SU-DHL-6 (cell line): ENCODE measurements at regions not wholly inside any gene's neighbourhood (a gene's known extent, or its start where the extent isn't known, plus 50 kb on each side); places are given as distances from the start of the nearest gene placed in this dataset.

Experiments
- H2AFZ ChIP-seq: fragments of 200-600 bp; sonication (generic); 2 replicates; pipeline ENCODE4 v1.6.1; 2014; ENCODE audit warnings: low read depth, mild to moderate bottlenecking, moderate library complexity, mixed read lengths, antibody characterized with exemption, low read length; ENCODE audit not compliant: severe bottlenecking
- H3F3A ChIP-seq: fragments of 200-600 bp; shearing (Covaris generic); 2 replicates; pipeline ENCODE4 v1.6.0; 2016; ENCODE audit warnings: antibody characterized with exemption, mild to moderate bottlenecking; ENCODE audit not compliant: insufficient read depth
- H3K27ac ChIP-seq: fragments of 200-600 bp; sonication (generic); 2 replicates; pipeline ENCODE4 v1.5.1; 2016; ENCODE audit warnings: low read depth, mild to moderate bottlenecking, low read length, moderate library complexity, mixed read lengths
- H3K27me3 ChIP-seq: fragments of 200-600 bp; sonication (generic), shearing (Covaris generic); 2 replicates; pipeline ENCODE4 v1.6.0; 2014; ENCODE audit warnings: mild to moderate bottlenecking, low read length
- H3K36me3 ChIP-seq: fragments of 200-600 bp; sonication (generic); 2 replicates; pipeline ENCODE4 v1.6.1; 2014; ENCODE audit warnings: mild to moderate bottlenecking, low read length, mixed read lengths
- H3K4me2 ChIP-seq: fragments of 300-600, 200-600 bp; shearing (Covaris generic), sonication (generic); 2 replicates; pipeline ENCODE4 v1.6.0; 2014; ENCODE audit warnings: low read length, low read depth, mild to moderate bottlenecking; ENCODE audit not compliant: poor library complexity, severe bottlenecking
- H3K4me3 ChIP-seq: fragments of 200-600 bp; sonication (generic); 2 replicates; pipeline ENCODE4 v1.5.1; 2014; ENCODE audit warnings: antibody characterized with exemption, low read length, mild to moderate bottlenecking, mixed read lengths; ENCODE audit not compliant: insufficient read depth, poor library complexity, severe bottlenecking
- H3K79me2 ChIP-seq: fragments of 200-600 bp; sonication (generic); 2 replicates; pipeline ENCODE4 v1.6.1; 2014; ENCODE audit warnings: mild to moderate bottlenecking, low read length, moderate library complexity; ENCODE audit not compliant: insufficient read depth
- H3K9ac ChIP-seq: fragments of 200-600 bp; sonication (generic); 2 replicates; pipeline ENCODE4 v1.7.0; 2014; ENCODE audit warnings: mild to moderate bottlenecking, low read length
- H3K9me2 ChIP-seq: fragments of 200-600 bp; sonication (generic); replicated peaks from 2 replicates; pipeline ENCODE4 v1.6.1; 2014; ENCODE audit warnings: low read length; ENCODE audit not compliant: insufficient read depth
- H3K9me3 ChIP-seq: fragments of 200-600 bp; sonication (generic); 2 replicates; pipeline ENCODE4 v1.6.1; 2014; ENCODE audit warnings: low read length, mixed read lengths; ENCODE audit not compliant: insufficient read depth
- H4K20me1 ChIP-seq: fragments of 200-600 bp; sonication (generic); 2 replicates; pipeline ENCODE4 v1.6.1; 2014; ENCODE audit warnings: low read depth, mild to moderate bottlenecking, antibody characterized with exemption, low read length, moderate library complexity, mixed read lengths
- EZH2phosphoT487 ChIP-seq: fragments of 200-600 bp; sonication (generic), shearing (Covaris generic); conservative IDR thresholded peaks from 2 replicates; pipeline ENCODE4 v1.6.1; 2018; ENCODE audit warnings: mild to moderate bottlenecking, antibody characterized with exemption, low read length, moderate library complexity, mixed read lengths
- TF ChIP-seq, protein P1 (sequence below): fragments of 200-600 bp; sonication (generic); IDR thresholded peaks from one replicate; pipeline ENCODE4 v1.5.1; 2017; ENCODE audit warnings: antibody characterized with exemption, mild to moderate bottlenecking, low read length, moderate library complexity; ENCODE audit not compliant: insufficient read depth, poor library complexity, severe bottlenecking

DNA sequence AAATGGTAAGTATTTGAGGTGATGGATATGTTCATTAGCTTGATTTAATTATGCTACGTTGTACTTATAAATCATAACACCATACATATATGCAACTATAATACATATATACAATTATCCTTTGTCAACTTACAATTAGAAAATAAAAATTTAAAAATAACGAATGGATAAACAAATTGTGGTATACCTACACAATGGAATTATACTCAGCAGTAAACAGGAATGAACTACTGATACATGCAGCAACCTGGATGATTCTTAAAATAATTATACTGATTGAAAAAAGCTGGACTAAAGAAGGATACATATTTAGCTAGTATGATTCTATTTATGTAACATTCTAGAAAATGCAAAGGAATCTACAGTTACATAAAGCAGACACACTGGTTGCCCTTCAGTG, 425.7 kb downstream of the DYNC2H1 start:
- Histone ChIP-seq H2AFZ (no peak overlapping the region), H3K27ac (no peak overlapping the region), H3K36me3 (no peaks in the 10 kb centered on the region), H3K4me2 (no peak overlapping the region), H3K27me3 (no peaks in the 10 kb centered on the region), H3K4me3 (no peak overlapping the region), H3K9me2 (no peaks in the 10 kb centered on the region), H3K79me2 (no peaks in the 10 kb centered on the region), H4K20me1 (no peaks in the 10 kb centered on the region), H3K9me3 (no peaks in the 10 kb centered on the region), H3K9ac (no peak overlapping the region), H3F3A (no peaks in the 10 kb centered on the region)
- TF ChIP-seq EZH2phosphoT487, result no peak
- TF ChIP-seq, protein P1, sequence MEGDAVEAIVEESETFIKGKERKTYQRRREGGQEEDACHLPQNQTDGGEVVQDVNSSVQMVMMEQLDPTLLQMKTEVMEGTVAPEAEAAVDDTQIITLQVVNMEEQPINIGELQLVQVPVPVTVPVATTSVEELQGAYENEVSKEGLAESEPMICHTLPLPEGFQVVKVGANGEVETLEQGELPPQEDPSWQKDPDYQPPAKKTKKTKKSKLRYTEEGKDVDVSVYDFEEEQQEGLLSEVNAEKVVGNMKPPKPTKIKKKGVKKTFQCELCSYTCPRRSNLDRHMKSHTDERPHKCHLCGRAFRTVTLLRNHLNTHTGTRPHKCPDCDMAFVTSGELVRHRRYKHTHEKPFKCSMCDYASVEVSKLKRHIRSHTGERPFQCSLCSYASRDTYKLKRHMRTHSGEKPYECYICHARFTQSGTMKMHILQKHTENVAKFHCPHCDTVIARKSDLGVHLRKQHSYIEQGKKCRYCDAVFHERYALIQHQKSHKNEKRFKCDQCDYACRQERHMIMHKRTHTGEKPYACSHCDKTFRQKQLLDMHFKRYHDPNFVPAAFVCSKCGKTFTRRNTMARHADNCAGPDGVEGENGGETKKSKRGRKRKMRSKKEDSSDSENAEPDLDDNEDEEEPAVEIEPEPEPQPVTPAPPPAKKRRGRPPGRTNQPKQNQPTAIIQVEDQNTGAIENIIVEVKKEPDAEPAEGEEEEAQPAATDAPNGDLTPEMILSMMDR, result no peak

DNA sequence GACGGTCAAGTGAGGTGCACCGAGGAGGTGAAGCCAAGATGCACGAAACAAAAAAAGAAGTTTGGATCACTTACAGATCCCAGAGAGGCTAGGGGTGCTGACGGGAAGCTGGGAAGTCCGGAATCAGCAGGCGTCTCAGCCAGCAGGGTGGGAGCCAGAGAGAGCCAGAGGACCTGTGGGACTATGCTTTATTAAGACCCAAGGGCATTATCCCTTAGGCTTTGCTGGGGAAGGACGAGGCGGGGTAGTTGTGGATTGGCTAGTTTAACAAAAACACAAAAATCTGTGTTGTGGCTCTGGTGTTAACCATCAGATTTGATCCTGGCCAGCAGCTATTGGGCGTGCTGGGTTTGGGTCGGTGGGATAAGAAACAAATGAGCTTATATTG, 427.1 kb downstream of the DYNC2H1 start:
- Histone ChIP-seq H3K36me3 (no peaks in the 10 kb centered on the region), H3K9me3 (peaks cover 10% of the 10 kb centered on the region; the same call in 1 of the 2 replicates), H3K4me3 (no peak overlapping the region), H3K79me2 (no peaks in the 10 kb centered on the region), H3K4me2 (no peak overlapping the region), H4K20me1 (no peaks in the 10 kb centered on the region), H2AFZ (no peak overlapping the region), H3K9ac (no peak overlapping the region), H3K9me2 (no peaks in the 10 kb centered on the region), H3K27ac (no peak overlapping the region), H3K27me3 (no peaks in the 10 kb centered on the region), H3F3A (no peaks in the 10 kb centered on the region)
- no peak for TF ChIP-seq EZH2phosphoT487
- TF ChIP-seq, protein P1, result no peak

DNA sequence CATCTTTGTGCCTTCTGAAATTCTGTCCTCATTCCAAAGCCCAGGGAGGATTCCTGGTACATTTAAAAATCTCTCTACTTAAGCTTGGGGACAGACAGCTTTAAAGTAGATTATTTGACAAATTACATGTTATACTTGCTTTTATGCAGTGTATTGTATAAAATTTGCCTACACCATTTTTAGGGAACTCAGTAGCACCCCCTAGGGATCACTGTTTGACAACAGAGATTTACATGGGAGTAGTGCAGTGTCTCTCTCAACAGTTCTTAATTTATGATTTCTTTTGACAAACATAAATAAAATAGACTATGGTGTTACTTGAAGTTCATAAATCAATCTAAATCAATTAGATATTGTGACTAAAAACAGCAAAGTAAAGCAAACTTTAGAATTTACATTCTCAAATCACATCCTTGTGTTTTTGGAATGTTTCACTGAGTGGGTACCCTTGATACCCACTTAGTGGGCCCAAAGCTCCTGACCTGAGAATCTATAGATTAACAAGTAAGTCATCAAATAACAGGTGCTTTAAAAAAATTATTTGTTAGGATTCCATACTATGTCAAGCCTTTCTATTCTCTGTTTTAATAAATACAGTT, 428.8 kb downstream of the DYNC2H1 start:
- H3K9me2 ChIP-seq, result no peaks in the 10 kb centered on the region
- H4K20me1 ChIP-seq, result no peaks in the 10 kb centered on the region
- no peaks in the 10 kb centered on the region for H3K27me3 ChIP-seq
- H3K4me3 ChIP-seq, result no peak overlapping the region
- no peaks in the 10 kb centered on the region for H3F3A ChIP-seq
- no peak for TF ChIP-seq EZH2phosphoT487
- TF ChIP-seq, protein P1, result no peak
- no peak overlapping the region for H3K4me2 ChIP-seq
- H3K9ac ChIP-seq, result no peak overlapping the region
- no peak overlapping the region for H2AFZ ChIP-seq
- no peak overlapping the region for H3K27ac ChIP-seq
- H3K9me3 ChIP-seq, result peaks cover 15% of the 10 kb centered on the region; the same call in 1 of the 2 replicates
- no peaks in the 10 kb centered on the region for H3K36me3 ChIP-seq
- no peaks in the 10 kb centered on the region for H3K79me2 ChIP-seq
